Iris pigment epithelial cell (primary cell): ENCODE measurements at regions not wholly inside any gene's neighbourhood (a gene's known extent, or its start where the extent isn't known, plus 50 kb on each side); places are given as distances from the start of the nearest gene placed in this dataset.

Experiments used
- DNase-seq: peaks from one replicate; pipeline ENCODE4 v3.0.0-alpha.2; 2011; ENCODE audit warnings: low read depth

- no peak for DNase-seq
Observed at GRCh38 chr12:14279845-14280244, 85.6 kb upstream of the ATF7IP start.

DNA sequence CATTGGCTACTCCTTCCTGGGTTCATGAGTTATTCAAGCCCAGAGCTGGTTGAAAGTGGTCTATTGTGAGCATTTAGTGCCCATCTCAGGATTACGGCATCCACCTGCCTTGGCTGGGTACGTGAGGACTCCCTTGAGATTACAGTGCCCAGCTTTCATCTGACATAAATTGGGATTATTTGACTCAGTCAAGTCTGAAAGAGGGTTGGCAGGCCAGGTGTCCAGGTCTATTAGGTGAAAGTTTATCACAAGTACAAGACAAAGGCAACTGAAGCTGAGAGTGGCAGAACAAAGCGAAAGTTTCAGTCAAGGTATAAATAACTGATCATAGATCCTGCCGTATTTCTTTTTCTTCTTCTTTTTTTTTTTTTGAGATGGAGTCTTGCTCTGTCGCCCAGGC is 84.6 kb upstream of the ATF7IP start:
- no peak for DNase-seq

GRCh38 chr12:14281539-14281938 is 83.9 kb upstream of the ATF7IP start:
- DNase-seq = peak; percentile 19

DNA sequence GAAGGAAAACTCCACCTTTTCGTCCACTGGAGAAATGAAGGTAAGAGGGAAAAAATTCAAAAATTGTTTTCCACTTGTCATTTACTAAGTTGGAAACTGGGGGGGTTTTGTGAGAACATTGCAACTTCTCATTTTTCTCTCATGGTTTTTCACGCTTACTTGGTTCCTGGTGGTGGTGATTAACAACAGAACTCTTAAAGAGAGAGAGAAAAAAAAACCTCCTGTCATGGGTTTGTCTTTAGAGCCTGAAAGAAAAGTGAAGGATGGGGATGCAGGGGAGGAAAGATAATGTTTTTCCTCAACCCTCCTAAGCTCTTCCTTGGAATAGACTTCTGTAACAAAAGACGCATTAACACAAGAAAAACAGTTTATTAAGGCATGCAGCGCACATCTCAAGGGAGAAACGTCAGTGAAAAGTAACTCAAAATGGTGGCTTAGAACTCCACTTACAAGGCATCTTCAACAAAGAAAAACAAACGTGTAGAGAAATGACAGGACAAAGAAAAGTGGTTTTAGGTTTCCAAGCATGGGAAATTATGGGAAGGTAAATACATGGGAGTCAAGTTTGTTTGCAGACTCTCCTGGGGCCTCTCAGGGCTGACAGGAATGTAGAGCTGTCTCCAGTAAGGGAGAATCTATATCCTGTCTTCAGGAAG is 81.9 kb upstream of the ATF7IP start:
- DNase-seq = no peak

DNA sequence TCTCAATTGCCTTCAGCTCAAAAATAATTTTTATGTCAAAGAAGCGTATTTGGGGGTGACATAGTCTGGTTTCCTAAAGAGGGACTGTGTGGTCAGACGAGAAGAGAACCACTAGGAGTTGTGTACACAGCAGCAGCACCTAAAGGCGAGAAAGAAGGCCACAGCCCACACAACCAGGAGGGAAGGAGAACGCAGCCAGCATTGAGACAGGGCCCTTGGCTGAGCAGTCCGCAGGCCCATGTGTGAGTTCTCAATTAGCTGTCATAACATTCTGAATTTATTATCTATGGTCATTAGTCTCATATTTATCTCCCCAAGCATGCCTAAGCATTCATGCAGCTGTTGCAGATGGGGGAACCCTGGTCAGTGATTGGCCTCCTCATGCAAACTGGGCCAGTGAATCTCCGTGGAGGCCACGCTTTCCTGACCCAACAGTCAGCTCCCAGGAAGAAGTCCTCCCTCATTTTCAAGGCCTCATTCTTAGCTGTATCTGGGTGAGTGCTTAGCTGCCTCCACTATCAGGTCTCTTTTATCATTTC is 81.2 kb upstream of the ATF7IP start:
- no peak for DNase-seq

DNA sequence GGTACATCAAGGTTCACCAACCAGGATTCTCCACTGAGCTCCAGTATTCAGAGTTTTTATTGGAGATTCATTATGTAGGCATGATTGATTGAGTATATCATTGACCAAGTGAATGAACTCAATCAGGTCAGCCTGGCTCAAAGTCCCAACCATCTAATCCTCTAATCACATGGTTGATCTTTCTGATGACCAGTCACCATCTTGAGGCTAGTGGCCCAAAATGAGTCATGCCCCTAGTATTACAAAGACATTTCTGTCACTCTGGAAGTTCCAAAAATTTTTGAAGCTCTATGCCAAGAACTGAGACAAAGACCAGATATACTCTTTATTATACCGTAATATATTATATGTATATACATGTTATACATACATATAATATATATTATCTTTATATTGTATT is 75.9 kb upstream of the ATF7IP start:
- no peak for DNase-seq

DNA sequence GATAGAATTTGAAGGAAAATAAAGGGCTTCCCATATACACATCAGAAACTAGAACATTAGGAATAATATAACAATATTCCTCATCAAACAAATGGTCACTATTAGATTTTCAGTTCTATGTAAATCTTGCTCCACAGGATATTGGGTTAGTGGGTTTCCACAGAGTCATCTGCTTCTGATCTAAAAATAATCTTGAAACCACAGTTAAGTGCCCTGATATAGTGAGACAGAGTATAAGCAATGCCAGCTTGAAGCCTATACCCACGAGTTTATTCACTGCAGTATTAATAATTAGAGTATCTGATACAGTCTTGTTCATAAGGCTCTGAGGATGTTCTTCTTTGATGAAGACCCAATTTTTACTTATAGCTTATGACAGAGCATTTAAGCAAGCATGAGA is 74.5 kb upstream of the ATF7IP start:
- no peak for DNase-seq

- no peak for DNase-seq
Observed at GRCh38 chr12:14303661-14304155, 61.8 kb upstream of the ATF7IP start.

- DNase-seq = no peak
Observed at GRCh38 chr12:14307004-14307403, 58.5 kb upstream of the ATF7IP start.

DNA sequence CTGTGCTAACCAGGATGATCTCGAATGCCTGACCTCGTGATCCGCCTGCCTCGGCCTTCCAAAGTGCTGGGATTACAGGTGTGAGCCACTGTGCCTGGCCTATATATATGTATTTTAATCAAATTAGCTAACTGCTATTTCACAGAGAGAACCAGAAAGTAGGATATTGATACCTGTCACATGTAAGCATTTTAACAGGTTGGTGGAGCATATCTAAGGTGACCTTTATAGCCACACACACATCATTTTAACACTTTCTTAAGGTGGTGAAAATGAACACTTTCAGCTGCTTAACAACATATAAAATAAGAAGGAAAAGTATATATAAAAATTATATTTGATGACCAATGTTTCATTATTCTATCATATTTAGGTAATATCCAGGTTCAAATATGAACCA is 57.0 kb upstream of the ATF7IP start:
- no peak for DNase-seq

DNA sequence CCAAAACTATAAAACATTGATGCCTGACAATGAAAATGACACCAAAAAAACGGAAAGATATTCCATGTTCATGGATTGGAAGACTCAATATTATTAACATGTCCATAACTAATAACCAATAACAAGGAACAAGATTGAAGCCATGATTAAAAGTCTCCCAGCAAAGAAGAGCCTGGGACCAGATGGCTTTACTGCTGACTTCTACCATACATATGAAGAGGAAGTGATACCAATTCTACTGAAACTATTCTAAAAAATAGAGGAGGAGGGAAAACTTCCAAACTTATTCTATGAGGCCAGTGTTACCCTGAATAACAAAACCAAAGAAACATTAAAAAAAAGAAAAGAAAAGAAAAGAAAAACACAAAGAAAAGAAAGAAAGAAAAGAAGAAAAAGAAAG is 54.6 kb upstream of the ATF7IP start:
- no peak for DNase-seq

- peak; percentile 24 for DNase-seq
Observed at GRCh38 chr12:14313379-14314138, 51.9 kb upstream of the ATF7IP start.

GRCh38 chr12:14314801-14315200 is 50.7 kb upstream of the ATF7IP start:
- DNase-seq = no peak

DNA sequence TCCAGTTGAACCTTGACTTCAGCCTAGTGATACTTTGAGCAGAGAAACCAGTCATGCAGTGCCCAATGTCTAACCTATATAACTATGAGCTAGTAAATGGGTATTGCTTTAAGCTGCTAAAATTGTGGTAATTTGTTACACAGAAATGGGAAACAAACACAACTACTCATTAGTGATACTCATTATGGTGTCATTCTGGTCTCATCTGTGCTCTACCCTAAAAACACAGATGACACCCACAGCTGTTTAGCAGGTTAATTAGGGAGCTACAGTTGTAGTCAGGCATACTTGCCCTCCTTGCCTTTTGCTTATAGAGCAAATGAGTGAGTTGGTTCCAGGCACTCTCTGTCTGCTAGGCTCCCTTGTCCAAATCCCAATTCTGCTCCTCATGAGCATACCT is 50.0 kb upstream of the ATF7IP start:
- DNase-seq = no peak
